ENCODE measurements at regions not wholly inside any gene's neighbourhood (a gene's known extent, or its start where the extent isn't known, plus 50 kb on each side); places are given as distances from the start of the nearest gene placed in this dataset.

DNA sequence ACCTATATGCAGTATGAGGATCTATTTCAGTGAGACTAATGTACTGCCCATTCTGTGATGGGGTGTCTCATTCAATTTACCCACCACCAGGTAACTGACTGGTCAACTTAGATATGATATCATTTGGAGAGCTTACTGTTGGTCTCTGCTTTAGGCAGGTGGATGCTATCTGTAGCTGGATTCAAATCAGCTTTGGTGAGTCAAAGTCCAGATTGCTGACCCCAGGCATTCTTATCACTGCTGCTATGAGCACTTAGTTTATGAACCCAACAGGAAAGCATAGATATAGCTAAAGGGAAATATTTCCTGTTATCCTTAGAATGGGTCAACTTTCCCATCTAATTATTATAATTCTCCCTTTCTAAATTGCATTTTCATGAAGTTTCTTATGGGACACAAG lies 1295.2 kb upstream of the SPRY2 start:
- ATAC-seq, result no peak
- Histone ChIP-seq H3K36me3 (no peaks in the 10 kb centered on the region), H3K4me1 (no peaks in the 10 kb centered on the region), H3K27me3 (no peaks in the 10 kb centered on the region), H3K9me3 (no peaks in the 10 kb centered on the region), H3K27ac (no peak overlapping the region), H3K4me3 (no peak overlapping the region)
- DNase-seq, result no peak
- intact Hi-C loops (cut with DNase I), result no loop called here
- TF ChIP-seq, protein P1, sequence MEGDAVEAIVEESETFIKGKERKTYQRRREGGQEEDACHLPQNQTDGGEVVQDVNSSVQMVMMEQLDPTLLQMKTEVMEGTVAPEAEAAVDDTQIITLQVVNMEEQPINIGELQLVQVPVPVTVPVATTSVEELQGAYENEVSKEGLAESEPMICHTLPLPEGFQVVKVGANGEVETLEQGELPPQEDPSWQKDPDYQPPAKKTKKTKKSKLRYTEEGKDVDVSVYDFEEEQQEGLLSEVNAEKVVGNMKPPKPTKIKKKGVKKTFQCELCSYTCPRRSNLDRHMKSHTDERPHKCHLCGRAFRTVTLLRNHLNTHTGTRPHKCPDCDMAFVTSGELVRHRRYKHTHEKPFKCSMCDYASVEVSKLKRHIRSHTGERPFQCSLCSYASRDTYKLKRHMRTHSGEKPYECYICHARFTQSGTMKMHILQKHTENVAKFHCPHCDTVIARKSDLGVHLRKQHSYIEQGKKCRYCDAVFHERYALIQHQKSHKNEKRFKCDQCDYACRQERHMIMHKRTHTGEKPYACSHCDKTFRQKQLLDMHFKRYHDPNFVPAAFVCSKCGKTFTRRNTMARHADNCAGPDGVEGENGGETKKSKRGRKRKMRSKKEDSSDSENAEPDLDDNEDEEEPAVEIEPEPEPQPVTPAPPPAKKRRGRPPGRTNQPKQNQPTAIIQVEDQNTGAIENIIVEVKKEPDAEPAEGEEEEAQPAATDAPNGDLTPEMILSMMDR (IDR thresholded peaks at IDR 0.05), result no peak

DNA sequence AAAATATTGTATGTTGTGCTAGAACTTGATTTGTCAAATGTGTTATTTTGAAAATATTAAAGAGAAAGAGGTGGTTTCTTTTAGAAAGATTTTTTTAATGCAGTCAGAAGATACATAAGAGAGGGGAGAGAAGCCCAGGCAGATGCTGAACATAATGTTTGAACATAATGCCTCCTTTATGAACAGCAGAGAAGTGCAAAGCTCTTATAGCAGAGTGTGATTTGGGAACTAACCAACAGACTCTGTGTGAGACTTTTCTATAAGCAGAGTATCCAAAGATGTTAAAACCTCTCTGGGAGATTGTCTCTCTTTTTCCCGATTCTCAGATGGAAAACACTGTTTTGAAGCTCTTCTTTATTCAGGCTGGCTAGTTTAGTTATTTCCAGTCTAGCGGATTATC lies 1274.1 kb upstream of the SPRY2 start:
- Histone ChIP-seq H3K4me1 (no peaks in the 10 kb centered on the region), H3K9me3 (no peaks in the 10 kb centered on the region), H3K36me3 (no peaks in the 10 kb centered on the region), H3K4me3 (no peak overlapping the region), H3K27me3 (no peaks in the 10 kb centered on the region), H3K27ac (no peak overlapping the region)
- no peak for ATAC-seq
- intact Hi-C loops (cut with DNase I), result no loop called here
- DNase-seq, result no peak
- TF ChIP-seq, protein P1 (IDR thresholded peaks at IDR 0.05), result no peak

DNA sequence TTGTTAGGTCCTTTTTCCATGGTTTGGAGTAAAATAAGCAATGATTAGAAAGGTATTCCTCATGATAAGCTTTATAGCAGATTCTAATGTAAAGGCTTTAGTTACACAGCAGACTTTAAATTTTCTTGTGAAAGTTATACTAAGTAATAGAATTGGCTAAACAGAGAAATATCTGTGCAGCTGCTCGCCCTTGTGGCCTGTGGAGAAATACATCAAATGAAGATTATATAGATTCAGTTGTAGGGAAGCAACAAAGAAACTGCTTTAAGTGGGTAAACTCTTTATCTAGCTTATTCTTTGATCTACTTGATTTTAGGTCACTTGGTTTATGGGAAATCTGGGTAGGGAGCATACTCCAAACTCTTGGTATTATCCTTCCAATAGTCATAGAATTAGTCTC lies 1269.7 kb upstream of the SPRY2 start:
- intact Hi-C loops (cut with DNase I), result no loop called here
- no peaks in the 10 kb centered on the region for H3K9me3 ChIP-seq
- no peaks in the 10 kb centered on the region for H3K27me3 ChIP-seq
- ATAC-seq (no peak), DNase-seq (no peak)
- no peak overlapping the region for H3K27ac ChIP-seq
- H3K4me1 ChIP-seq, result no peaks in the 10 kb centered on the region
- H3K36me3 ChIP-seq, result no peaks in the 10 kb centered on the region
- TF ChIP-seq, protein P1 (IDR thresholded peaks at IDR 0.05), result no peak
- no peak overlapping the region for H3K4me3 ChIP-seq

DNA sequence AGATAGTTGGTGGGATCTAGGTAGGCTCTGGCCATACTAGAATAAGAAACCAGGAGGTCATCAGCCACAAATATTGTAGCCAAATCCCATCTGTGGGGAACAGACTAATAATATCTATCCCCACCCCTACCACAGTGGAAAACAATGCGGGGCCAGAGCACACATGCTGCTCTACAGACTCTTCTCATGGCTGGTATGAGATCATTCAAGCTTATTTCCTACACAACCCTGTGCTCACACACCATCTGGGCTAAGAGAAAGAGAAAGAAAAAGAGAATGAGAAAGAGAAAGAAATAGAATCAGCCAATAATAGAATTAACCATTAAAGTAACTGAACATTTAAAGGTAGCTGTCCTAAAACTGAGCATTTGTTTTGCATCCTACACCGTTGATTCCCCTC lies 1268.4 kb upstream of the SPRY2 start:
- Histone ChIP-seq H3K9me3 (no peaks in the 10 kb centered on the region), H3K27ac (no peak overlapping the region), H3K36me3 (no peaks in the 10 kb centered on the region), H3K4me3 (no peak overlapping the region), H3K4me1 (no peaks in the 10 kb centered on the region), H3K27me3 (no peaks in the 10 kb centered on the region)
- TF ChIP-seq, protein P1 (IDR thresholded peaks at IDR 0.05), result no peak
- DNase-seq, result no peak
- ATAC-seq, result no peak
- intact Hi-C loops (cut with DNase I), result no loop called here

DNA sequence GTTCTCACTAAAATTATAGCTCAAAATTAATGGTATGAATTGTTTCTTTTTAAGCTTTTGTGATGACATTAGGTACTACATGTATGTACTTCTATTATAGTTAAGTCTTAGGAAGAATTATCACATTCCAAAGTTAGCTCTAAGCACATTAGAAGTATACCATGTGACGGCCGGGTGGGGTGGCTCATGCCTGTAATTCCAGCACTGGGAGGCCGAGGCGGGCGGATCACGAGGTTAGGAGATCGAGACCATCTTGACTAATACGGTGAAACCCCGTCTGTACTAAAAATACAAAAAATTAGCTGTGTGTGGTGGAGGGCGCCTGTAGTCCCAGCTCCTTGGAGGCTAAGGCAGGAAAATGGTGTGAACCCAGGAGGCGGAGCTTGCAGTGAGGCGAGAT lies 1265.1 kb upstream of the SPRY2 start:
- Histone ChIP-seq H3K4me1 (no peaks in the 10 kb centered on the region), H3K36me3 (no peaks in the 10 kb centered on the region), H3K27ac (no peak overlapping the region), H3K9me3 (no peaks in the 10 kb centered on the region), H3K4me3 (no peak overlapping the region), H3K27me3 (no peaks in the 10 kb centered on the region)
- no peak for ATAC-seq
- TF ChIP-seq, protein P1 (IDR thresholded peaks at IDR 0.05), result no peak
- DNase-seq, result no peak
- intact Hi-C loops (cut with DNase I), result no loop called here

DNA sequence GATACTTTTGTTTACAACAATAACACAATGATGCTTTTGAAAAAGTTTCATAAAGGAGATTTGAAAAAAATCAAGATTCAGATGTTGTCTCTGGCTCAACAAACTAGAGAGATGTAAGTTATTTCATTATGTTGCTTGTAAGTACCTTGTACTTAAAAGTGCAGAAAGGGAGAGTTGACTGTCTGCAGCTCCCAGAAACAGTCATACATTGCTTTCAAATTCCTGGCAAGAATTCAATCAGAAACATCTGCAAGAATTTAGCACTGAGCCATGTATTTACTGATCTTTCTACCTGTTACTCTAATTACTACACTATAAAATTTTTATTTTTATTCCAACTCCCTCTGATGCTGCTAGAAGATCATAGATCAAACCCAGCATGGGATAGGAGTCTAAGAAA lies 1261.3 kb upstream of the SPRY2 start:
- Histone ChIP-seq H3K27me3 (no peaks in the 10 kb centered on the region), H3K27ac (no peak overlapping the region), H3K36me3 (no peaks in the 10 kb centered on the region), H3K9me3 (no peaks in the 10 kb centered on the region), H3K4me1 (no peaks in the 10 kb centered on the region), H3K4me3 (no peak overlapping the region)
- ATAC-seq, result no peak
- intact Hi-C loops (cut with DNase I), result no loop called here
- TF ChIP-seq, protein P1 (IDR thresholded peaks at IDR 0.05), result no peak
- DNase-seq, result no peak
